GM21825 (cell line): ENCODE measurements at regions not wholly inside any gene's neighbourhood (a gene's known extent, or its start where the extent isn't known, plus 50 kb on each side); places are given as distances from the start of the nearest gene placed in this dataset.

Experiments used
- ATAC-seq: cut with Tn5 transposase; IDR thresholded peaks from one replicate; pipeline ENCODE4 v1.9.1; 2021; ENCODE audit warnings: mild to moderate bottlenecking, moderate library complexity; ENCODE audit not compliant: unreplicated experiment

GRCh38 chr4:171202908-171203307 lies 610.3 kb upstream of the GALNTL6 start:
- ATAC-seq, result no peak

DNA sequence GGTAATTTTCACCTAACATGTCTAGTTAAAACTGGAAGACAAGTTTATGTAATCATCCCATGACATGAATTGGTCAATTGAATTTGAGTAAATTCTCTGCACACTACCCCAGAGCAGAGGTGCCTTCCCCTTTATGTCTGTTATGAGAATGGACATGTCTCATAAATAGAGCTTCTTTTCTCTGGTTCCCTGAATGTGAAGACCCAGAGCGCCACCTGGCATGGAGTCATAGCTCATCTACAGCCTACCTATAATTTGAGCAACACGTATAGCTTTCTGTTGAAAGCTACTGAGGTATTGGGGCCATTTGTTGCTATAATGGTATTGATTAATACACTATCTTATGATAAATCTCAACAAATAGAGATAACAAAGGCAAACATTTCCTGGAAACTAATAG lies 626.5 kb upstream of the GALNTL6 start:
- no peak for ATAC-seq

GRCh38 chr4:171181090-171181489 lies 632.1 kb upstream of the GALNTL6 start:
- no peak for ATAC-seq

DNA sequence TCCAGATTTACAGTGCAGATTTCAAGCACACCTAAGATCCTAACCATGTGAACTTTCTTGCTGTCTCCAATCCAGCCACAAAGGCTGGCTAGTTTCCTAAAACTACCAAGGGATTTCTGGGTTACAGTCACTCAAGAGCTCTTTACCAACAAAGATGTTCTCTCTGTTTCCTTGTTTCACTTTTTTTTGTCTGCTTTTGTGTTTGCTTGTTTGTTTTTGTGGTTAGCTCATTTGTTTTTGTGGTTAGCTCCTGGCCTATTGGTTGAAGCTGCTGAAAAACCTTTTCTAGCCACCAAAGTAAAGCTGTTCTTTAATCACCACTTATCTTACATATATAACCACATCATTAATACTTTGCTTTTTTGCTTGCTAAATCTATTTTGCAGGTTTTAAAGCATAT lies 642.5 kb upstream of the GALNTL6 start:
- ATAC-seq, result no peak

- no peak for ATAC-seq
Measured at GRCh38 chr4:171169396-171169795, 643.8 kb upstream of the GALNTL6 start.

DNA sequence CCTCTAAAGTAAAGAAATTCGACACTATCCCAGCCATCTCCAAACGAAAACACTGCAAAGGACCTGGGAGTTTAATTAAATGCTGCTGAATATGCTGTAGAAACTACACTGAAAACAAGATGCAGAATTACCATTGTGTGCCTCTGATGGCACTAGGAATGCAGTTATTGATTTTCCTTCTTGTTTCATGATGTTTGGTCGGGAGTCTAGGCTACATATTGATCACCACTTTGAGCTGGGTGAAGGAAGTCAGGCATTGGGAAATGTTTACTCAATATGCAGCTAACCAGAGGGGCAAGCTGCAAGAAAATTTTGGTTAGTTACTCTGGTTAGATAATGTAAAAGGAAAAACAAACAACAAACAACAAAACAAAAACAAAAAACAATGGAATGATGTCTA lies 650.7 kb upstream of the GALNTL6 start:
- no peak for ATAC-seq

- ATAC-seq, result no peak
Measured at GRCh38 chr4:171157462-171158082, 655.6 kb upstream of the GALNTL6 start.

- no peak for ATAC-seq
Measured at GRCh38 chr4:171142639-171143038, 670.6 kb upstream of the GALNTL6 start.

GRCh38 chr4:171142045-171142444 lies 671.2 kb upstream of the GALNTL6 start:
- no peak for ATAC-seq

DNA sequence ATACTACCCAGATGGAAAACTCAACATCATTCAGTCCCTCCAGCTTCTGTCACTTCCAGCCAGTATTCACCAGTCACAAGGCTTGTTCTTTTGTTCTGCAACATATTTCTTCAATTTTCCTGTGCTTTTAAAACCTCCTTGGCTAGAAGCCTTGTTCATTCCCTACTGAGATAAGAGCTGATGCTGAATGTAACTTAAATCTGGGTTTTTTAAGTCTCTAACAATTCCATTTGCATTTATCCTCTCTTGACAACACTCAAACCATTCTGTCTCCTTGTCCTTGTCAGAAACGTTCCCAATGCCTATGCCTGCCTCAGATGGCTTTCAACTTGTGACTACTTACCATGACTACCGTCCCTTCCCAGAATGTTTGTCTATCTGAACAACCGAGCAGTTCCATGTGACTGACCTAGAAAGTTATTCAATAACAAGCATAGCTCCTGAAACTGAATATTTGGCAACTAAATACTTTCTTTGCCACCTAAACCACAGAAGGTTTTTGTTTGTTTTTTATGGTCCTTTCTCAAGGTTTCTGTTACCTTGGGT lies 682.9 kb upstream of the GALNTL6 start:
- no peak for ATAC-seq

DNA sequence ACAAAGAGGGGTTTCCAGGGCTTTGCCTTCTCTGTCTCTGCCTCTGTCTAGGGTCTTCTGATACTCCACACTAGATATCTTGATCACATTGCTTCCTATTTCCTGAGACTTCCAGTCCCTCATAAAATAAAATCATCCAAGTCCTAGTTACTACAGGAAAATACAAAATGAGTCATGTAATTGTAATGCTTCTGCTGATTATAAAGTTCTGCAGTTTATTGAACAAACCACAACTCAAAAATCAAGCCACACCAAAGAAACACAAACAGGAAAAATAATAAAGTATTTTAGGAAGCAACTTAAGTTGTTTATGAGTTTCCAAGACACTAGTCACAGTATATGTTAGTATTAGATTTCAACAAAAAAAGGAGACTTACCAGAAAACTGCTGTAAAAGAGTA lies 695.1 kb upstream of the GALNTL6 start:
- ATAC-seq, result no peak

- no peak for ATAC-seq
Measured at GRCh38 chr4:171117457-171117856, 695.7 kb upstream of the GALNTL6 start.

- no peak for ATAC-seq
Measured at GRCh38 chr4:171101845-171102244, 711.4 kb upstream of the GALNTL6 start.

DNA sequence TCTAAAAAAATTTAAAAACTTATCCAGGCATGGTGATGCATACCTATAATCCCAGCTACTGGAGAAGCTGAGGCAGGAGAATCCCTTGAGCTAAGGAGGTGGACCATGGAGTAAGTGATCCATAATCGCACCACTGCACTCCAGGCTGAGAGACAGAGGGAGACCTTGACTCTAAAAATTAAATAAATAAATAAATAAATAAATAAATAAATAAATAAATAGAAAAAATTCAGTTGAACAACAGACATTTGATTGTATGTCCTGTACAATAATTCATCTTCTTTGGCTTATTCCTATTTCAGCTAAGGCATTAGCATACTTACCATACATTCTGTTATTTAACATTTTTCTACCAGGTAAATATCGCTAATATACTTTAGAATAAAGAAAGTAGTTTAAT lies 726.1 kb upstream of the GALNTL6 start:
- no peak for ATAC-seq

GRCh38 chr4:171067422-171067821 lies 745.8 kb upstream of the GALNTL6 start:
- ATAC-seq, result no peak

- no peak for ATAC-seq
Measured at GRCh38 chr4:171049380-171049779, 763.8 kb upstream of the GALNTL6 start.

DNA sequence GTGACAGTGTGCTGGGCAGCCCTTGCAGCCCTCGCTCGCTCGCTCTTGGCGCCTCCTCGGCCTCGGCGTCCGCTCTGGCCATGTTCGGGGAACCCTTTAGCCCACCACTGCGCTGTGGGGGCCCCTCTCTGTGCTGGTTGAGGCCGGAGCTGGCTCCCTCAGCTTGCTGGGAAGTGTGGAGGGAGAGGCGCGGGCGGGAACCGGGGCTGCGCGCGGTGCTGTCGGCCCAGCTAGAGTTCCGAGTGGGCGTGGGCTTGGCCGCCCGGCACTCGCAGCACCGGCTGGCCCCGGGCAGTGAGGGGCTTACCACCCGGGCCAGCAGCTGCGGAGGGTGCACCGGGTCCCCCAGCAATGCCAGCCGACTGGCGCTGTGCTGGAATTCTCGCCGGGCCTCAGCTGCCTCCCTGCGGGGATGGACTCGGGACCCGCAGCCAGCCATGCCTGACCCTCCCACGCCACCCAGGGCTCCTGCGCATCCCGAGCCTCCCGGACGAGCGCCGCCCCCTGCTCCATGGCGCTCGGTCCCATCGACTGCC lies 770.1 kb upstream of the GALNTL6 start:
- ATAC-seq, result no peak

- ATAC-seq, result no peak
Measured at GRCh38 chr4:171035909-171036308, 777.3 kb upstream of the GALNTL6 start.

- ATAC-seq, result no peak
Measured at GRCh38 chr4:171031338-171031737, 781.9 kb upstream of the GALNTL6 start.

GRCh38 chr4:171025776-171026175 lies 787.4 kb upstream of the GALNTL6 start:
- ATAC-seq, result no peak

GRCh38 chr4:171025343-171025742 lies 787.9 kb upstream of the GALNTL6 start:
- no peak for ATAC-seq

GRCh38 chr4:171024720-171025303 lies 788.4 kb upstream of the GALNTL6 start:
- ATAC-seq, result no peak
